Panc1 (cell line): ENCODE measurements at regions not wholly inside any gene's neighbourhood (a gene's known extent, or its start where the extent isn't known, plus 50 kb on each side); places are given as distances from the start of the nearest gene placed in this dataset.

Source experiments
- ATAC-seq: fragments of 200-7000 bp; cut with Tn5 transposase; 2 replicates; pipeline ENCODE4 v1.9.1; 2020; ENCODE audit warnings: mild to moderate bottlenecking, moderate library complexity
- BruUV-seq: library from RNA; stranded (reverse); fragments of 400-500 nt; replicated peaks from 2 replicates; lab custom pipeline; 2021; lab: Mats Ljungman, UMichigan
- CTCF ChIA-PET: fragments of 300-600 bp; sonication (Branson Sonifier 250); formaldehyde crosslinking; loops from one replicate; lab custom pipeline; 2022; ENCODE audit warnings: antibody characterized with exemption; lab: Charles Lee
- POLR2A ChIA-PET: fragments of 300-600 bp; sonication (Branson Sonifier 250); formaldehyde crosslinking; loops from one replicate; lab custom pipeline; 2022; ENCODE audit warnings: antibody characterized with exemption; lab: Charles Lee
- DNase-seq: peaks from one replicate; pipeline ENCODE4 v3.0.0-alpha.2; 2010; ENCODE audit warnings: low read depth, low spot score
- H3K27ac ChIP-seq: 2 replicates; pipeline ENCODE4 v1.5.1; 2011; ENCODE audit warnings: mild to moderate bottlenecking, low read length, inconsistent platforms
- H3K27me3 ChIP-seq: fragments of 200-500 bp; sonication (Bioruptor generic); 2 replicates; pipeline ENCODE4 v1.6.0; 2014; ENCODE audit warnings: low read length, inconsistent platforms; ENCODE audit not compliant: control insufficient read depth, insufficient read depth
- H3K36me3 ChIP-seq: fragments of 200-500 bp; sonication (Bioruptor generic); 2 replicates; pipeline ENCODE4 v1.5.1; 2014; ENCODE audit warnings: inconsistent platforms, mild to moderate bottlenecking, low read length, moderate library complexity; ENCODE audit not compliant: control insufficient read depth, insufficient read depth
- H3K4me1 ChIP-seq: 2 replicates; pipeline ENCODE4 v1.5.1; 2011; ENCODE audit warnings: inconsistent platforms, mild to moderate bottlenecking, low read length, moderate library complexity; ENCODE audit not compliant: control insufficient read depth, insufficient read depth
- H3K4me3 ChIP-seq, 2 experiments: 2 replicates each; pipeline ENCODE4 v1.5.1; 2011 to 2012; ENCODE audit warnings: low read depth in 2 of 2, low read length in 2 of 2, mild to moderate bottlenecking in 2 of 2, inconsistent platforms in 1 of 2, moderate library complexity in 1 of 2
- H3K9me3 ChIP-seq: fragments of 200-500 bp; sonication (Bioruptor generic); 2 replicates; pipeline ENCODE4 v1.5.1; 2014; ENCODE audit warnings: low read depth, mild to moderate bottlenecking, inconsistent platforms, low read length, moderate library complexity; ENCODE audit not compliant: control insufficient read depth, insufficient read depth
- CTCF ChIP-seq: fragments of 450-650 bp; IDR thresholded peaks from 2 replicates; pipeline ENCODE4 v1.5.1; 2017; ENCODE audit warnings: mild to moderate bottlenecking
- POLR2AphosphoS5 ChIP-seq: IDR thresholded peaks from 2 replicates; pipeline ENCODE4 v1.6.1; 2012; ENCODE audit warnings: mild to moderate bottlenecking, low read depth, low read length, moderate library complexity
- REST ChIP-seq, 2 experiments: IDR thresholded peaks; 2 replicates each; pipeline ENCODE4 v1.6.1; 2011 to 2012; ENCODE audit warnings: low read depth in 2 of 2, control low read depth in 1 of 2, low read length in 1 of 2, mild to moderate bottlenecking in 1 of 2, moderate library complexity in 1 of 2; ENCODE audit not compliant: insufficient read depth in 1 of 2
- SIN3A ChIP-seq: IDR thresholded peaks from 2 replicates; pipeline ENCODE4 v1.6.1; 2012; ENCODE audit warnings: low read depth, mild to moderate bottlenecking, low read length, moderate library complexity, borderline replicate concordance; ENCODE audit not compliant: insufficient read depth
- TCF7L2 ChIP-seq: IDR thresholded peaks from 2 replicates; pipeline ENCODE4 v1.6.1; 2011; ENCODE audit warnings: mild to moderate bottlenecking, low read depth, low read length, inconsistent platforms
- in situ Hi-C: cut with HindIII; loops from 2 replicates; pipeline ENCODE4 v1.10.0; 2016; ENCODE audit warnings: low sequenced_read_pairs, low pct_unique_long_range_greater_than_20kb
- intact Hi-C: fragments of 100-400 bp; cut with micrococcal nuclease; formaldehyde crosslinking; loops from one replicate; pipeline ENCODE4 v1.10.0; 2022; ENCODE audit not compliant: unreplicated experiment

DNA sequence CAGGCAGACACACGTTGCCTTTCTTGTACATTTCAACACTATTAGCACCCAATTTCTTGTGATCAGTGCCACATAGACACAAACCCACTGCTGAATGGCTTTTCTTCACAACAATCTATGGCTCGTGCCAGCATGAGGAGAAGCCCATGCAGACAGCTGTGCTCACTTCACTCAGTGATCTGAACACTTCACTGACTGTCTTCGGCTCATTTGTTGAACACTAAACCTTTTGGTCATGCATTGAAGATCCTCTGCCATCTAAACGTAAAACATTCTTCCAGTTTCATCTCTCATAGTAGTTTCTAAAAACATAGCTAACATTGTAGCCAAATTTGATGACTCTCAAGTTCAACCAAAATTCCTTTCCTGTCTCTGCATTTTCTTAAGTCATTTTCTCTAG lies 331.0 kb upstream of the ZP4 start:
- ChIA-PET POLR2A (no interaction called here), CTCF (interaction anchor here (0.7 kb wide), 1 partner anchor 415 kb away, joined by 3 read pairs; no protein-coding TSS in a partner anchor)
- intact Hi-C loops, result no loop called here
- Histone ChIP-seq H3K4me3 (no peak overlapping the region), H3K4me1 (no peaks in the 10 kb centered on the region), H3K27me3 (no peaks in the 10 kb centered on the region), H3K9me3 (no peaks in the 10 kb centered on the region), H3K27ac (no peak overlapping the region), H3K36me3 (no peaks in the 10 kb centered on the region)
- no TSS peak for BruUV-seq
- no peak for DNase-seq
- TF ChIP-seq TCF7L2 (no peak), SIN3A (no peak), CTCF (no peak), POLR2AphosphoS5 (no peak), REST (IDR thresholded peaks at IDR 0.05; ENCODE audit: insufficient read depth in 1 of 2, low read depth in 2 of 2, low read length in 1 of 2) (no peak)
- ATAC-seq, result no peak
- in situ Hi-C loops, result no loop called here

DNA sequence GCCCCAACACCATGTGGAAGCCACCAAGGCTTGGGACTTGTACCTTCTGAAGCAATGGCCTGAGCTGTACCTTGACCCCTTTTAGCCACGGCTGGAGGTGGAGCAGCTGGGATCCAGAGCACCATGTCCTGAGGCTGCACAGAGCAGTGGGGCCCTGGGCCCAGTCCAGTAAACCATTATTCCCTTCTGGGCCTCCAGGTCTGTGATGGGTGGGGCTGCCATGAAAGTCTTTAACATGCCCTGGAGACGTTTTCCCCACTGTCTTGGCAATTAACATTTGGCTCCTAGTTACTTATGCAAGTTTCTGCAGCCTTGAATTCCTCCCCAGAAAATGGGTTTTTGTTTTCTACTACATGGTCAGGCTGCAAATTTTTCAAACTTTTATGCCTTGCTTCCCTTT lies 323.7 kb upstream of the ZP4 start:
- POLR2A ChIA-PET, result no interaction called here
- Histone ChIP-seq H3K4me1 (no peaks in the 10 kb centered on the region), H3K9me3 (no peaks in the 10 kb centered on the region), H3K27me3 (no peaks in the 10 kb centered on the region), H3K4me3 (no peak overlapping the region), H3K27ac (no peak overlapping the region), H3K36me3 (no peaks in the 10 kb centered on the region)
- CTCF ChIA-PET, result no interaction called here
- in situ Hi-C loops, result no loop called here
- ATAC-seq (no peak), DNase-seq (no peak)
- intact Hi-C loops, result no loop called here
- TF ChIP-seq CTCF (no peak), REST (IDR thresholded peaks at IDR 0.05; ENCODE audit: insufficient read depth in 1 of 2, low read depth in 2 of 2, low read length in 1 of 2) (no peak), TCF7L2 (no peak), POLR2AphosphoS5 (no peak), SIN3A (no peak)
- BruUV-seq, result no TSS peak
